Aorta (tissue), 5 donors: ENCODE measurements at regions not wholly inside any gene's neighbourhood (a gene's known extent, or its start where the extent isn't known, plus 50 kb on each side); places are given as distances from the start of the nearest gene placed in this dataset.

Source experiments
- ATAC-seq: fragments of 200-7000 bp; cut with Tn5 transposase; one replicate; pipeline ENCODE4 v1.9.1; 2022; ENCODE audit warnings: moderate library complexity; ENCODE audit not compliant: low FRiP score
- DNase-seq, 2 donors: peaks; one replicate each; pipeline ENCODE4 v3.0.0-alpha.2; 2020
- H3K27ac ChIP-seq, 2 donors: one replicate each; pipeline ENCODE4 v1.5.1; 2013; ENCODE audit warnings: low read length in 2 of 2, mild to moderate bottlenecking in 2 of 2, moderate library complexity in 2 of 2, control low read depth in 1 of 2, inconsistent platforms in 1 of 2, low read depth in 1 of 2
- H3K27me3 ChIP-seq, 2 donors: one replicate each; pipeline ENCODE4 v1.6.1; 2013; ENCODE audit warnings: control low read depth in 1 of 2, low read length in 1 of 2, mild to moderate bottlenecking in 1 of 2, moderate library complexity in 1 of 2; ENCODE audit not compliant: insufficient read depth in 2 of 2, control insufficient read depth in 1 of 2
- H3K36me3 ChIP-seq, 2 donors: one replicate each; pipeline ENCODE4 v1.6.1; 2013; ENCODE audit warnings: control low read depth in 1 of 2, low read length in 1 of 2, mild to moderate bottlenecking in 1 of 2; ENCODE audit not compliant: insufficient read depth in 2 of 2, control insufficient read depth in 1 of 2
- H3K4me1 ChIP-seq, 2 donors: one replicate each; pipeline ENCODE4 v1.6.1; 2013; ENCODE audit warnings: low read length in 2 of 2, control low read depth in 1 of 2, mild to moderate bottlenecking in 1 of 2, moderate library complexity in 1 of 2; ENCODE audit not compliant: insufficient read depth in 2 of 2, control insufficient read depth in 1 of 2
- H3K4me3 ChIP-seq, 2 donors: one replicate each; pipeline ENCODE4 v1.5.1; 2013; ENCODE audit warnings: low read length in 2 of 2, control low read depth in 1 of 2, mild to moderate bottlenecking in 1 of 2
- H3K9me3 ChIP-seq: one replicate; pipeline ENCODE4 v1.6.1; 2013; ENCODE audit warnings: mild to moderate bottlenecking, low read length; ENCODE audit not compliant: control insufficient read depth
- WGBS, 2 donors: extraction: QIAGEN DNeasy Blood & Tissue Kit; methylation state at CpG; one replicate each; pipeline ENCODE4 v1.1.7; 2013; 5-methylcytosine and 5-hydroxymethylcytosine counted together
- intact Hi-C, 2 donors: fragments of 100-400 bp; cut with DNase I; formaldehyde crosslinking; loops; one replicate each; pipeline versions ENCODE4 v1.14.2 to v1.15.0; 2022
- donor health status: healthy with polysubstance abuse.
- donor health status: Bipolar disorder and iron deficiency.
- donor health status: DM: no; HTN: no; CAD: no.
- donor health status: DM: no; HTN: no; CAD: no.
- donor health status: DM: yes; HTN: yes; CAD: no.

DNA sequence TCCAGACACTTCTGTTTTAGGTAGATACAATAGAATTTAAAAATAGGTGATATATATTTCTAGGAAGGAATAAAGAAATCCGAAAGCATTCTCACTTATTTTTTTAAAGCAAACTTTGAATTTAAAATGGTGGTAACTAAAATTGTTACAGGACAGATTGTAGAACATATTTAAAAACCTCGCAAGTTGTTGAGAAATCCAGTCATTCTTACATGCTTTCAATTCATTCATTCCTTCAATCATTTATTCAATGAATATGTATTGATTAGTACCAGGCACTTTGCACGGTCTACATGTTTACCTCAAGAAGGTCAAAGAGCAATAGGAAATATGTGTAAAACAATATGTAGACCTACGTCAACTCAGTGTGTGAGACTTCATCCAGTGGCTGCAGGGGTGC is 189.9 kb upstream of the SNX7 start:
- intact Hi-C loops: no loop called here
- Histone ChIP-seq H3K4me3 (no peak overlapping the region), H3K4me1 (no peaks in the 10 kb centered on the region), H3K36me3 (no peaks in the 10 kb centered on the region), H3K27me3 (no peaks in the 10 kb centered on the region), H3K9me3 (no peaks in the 10 kb centered on the region), H3K27ac (no peak overlapping the region)
- ATAC-seq: no peak
- no peak for DNase-seq
- WGBS, 2 donors: 64 to 69% methylated on average over 4 of the region's 4 CpGs

DNA sequence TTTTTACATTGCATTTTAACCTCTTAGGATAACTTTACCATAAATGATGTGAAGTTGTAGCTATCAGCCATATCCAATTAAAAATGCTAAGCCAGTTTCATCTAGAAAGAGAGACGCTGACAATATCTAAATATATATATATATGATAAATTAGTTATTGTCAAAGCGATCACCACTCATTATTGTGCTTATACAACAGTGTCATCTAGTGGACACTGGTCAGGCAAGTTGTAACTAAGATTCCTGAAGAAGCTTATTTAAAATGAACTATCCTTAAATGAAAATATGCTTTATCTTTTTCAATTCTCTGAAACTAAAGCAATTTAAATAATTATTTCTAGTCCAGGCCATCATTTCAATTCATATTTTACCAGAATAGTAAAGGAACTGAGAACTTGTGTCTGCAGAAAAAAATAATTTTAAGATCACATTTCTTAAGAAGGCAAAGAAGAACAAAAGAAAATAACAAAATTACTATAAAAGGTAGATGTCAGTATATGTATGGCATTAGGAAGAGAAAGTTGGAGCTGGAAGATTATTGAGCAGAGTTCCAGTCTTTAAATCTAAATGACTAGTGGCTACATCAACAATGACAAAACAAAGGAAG is 193.3 kb upstream of the SNX7 start:
- H3K36me3 ChIP-seq: no peaks in the 10 kb centered on the region
- H3K4me3 ChIP-seq: no peak overlapping the region
- no peaks in the 10 kb centered on the region for H3K4me1 ChIP-seq
- DNase-seq (no peak), ATAC-seq (no peak)
- H3K9me3 ChIP-seq: no peaks in the 10 kb centered on the region
- intact Hi-C loops: no loop called here
- WGBS, 2 donors: 4 to 12% methylated on average over 2 of the region's 2 CpGs
- no peaks in the 10 kb centered on the region for H3K27me3 ChIP-seq
- H3K27ac ChIP-seq: no peak overlapping the region

DNA sequence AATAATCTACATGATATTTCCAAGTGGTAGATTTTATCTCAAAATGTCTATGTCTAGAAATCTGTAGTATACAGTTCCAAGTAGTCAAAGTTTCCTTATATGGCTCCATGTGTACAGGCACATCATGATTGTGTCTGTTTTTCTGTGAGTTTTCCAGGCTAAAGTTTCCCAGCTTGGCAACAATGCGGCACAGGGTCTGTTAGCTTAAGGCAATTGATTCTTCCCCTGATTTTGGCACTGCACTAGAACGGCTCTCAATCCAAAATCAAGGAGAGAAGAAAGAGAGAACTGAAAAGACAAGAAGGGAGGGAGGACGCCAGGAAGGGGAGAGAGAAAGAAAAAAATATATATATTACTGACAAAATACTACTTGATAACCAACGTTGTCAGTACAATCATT is 193.9 kb upstream of the SNX7 start:
- H3K27me3 ChIP-seq: no peaks in the 10 kb centered on the region
- WGBS, 2 donors: 17 to 18% methylated on average over 4 of the region's 4 CpGs
- DNase-seq (no peak), ATAC-seq (no peak)
- no peaks in the 10 kb centered on the region for H3K9me3 ChIP-seq
- intact Hi-C loops: no loop called here
- no peak overlapping the region for H3K27ac ChIP-seq
- no peak overlapping the region for H3K4me3 ChIP-seq
- no peaks in the 10 kb centered on the region for H3K4me1 ChIP-seq
- no peaks in the 10 kb centered on the region for H3K36me3 ChIP-seq

DNA sequence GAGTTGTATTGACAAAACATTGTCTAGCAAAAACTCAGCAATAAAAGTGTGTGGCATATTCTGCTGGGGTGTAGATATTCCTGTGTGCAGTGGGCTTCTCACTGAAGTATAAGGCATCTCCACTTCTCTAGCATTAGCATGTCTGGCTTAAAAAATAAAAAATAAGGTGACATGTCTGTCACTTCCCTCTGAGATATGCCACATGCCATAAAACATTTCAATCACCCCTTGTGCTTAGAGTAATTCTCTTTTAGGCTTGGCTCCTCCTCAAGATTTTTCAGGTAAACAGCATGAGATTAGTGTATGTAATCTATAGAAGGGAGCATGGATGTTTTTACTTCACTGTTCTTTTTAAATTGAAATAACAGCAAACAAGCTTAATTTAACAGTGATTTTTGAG is 194.4 kb upstream of the SNX7 start:
- Histone ChIP-seq H3K27ac (no peak overlapping the region), H3K4me1 (no peaks in the 10 kb centered on the region), H3K4me3 (no peak overlapping the region), H3K9me3 (no peaks in the 10 kb centered on the region), H3K27me3 (no peaks in the 10 kb centered on the region), H3K36me3 (no peaks in the 10 kb centered on the region)
- no peak for ATAC-seq
- intact Hi-C loops: no loop called here
- no peak for DNase-seq

DNA sequence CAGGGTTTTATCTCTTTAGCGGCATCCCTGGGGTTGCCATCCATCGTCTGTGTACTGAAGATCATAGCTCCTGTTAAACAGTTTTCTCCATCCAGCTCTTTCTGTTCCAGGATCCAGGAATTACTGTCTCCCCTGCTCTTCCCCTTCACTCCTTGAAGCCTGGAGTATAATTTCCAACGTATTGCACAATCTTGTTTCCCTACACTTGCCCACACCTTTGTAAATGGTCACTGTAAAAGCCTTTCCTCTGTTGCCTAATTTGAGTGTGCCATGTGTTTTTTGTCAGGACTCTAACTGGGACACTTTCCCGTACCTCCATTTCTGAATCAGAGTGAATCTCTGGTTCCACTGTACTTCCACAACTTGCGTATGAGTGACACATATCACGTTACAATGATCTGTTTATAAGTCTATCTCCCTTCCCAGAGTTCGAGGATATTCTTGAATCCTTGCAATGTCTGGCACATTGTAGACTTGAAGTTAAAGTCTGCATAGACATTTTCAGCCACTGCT is 199.6 kb upstream of the SNX7 start:
- 76 to 83% methylated on average over 7 of the region's 7 CpGs for WGBS, 2 donors
- no peak for DNase-seq
- H3K4me3 ChIP-seq: no peak overlapping the region
- no peak overlapping the region for H3K27ac ChIP-seq
- H3K9me3 ChIP-seq: no peaks in the 10 kb centered on the region
- H3K4me1 ChIP-seq: no peaks in the 10 kb centered on the region
- H3K36me3 ChIP-seq: no peaks in the 10 kb centered on the region
- no peak for ATAC-seq
- intact Hi-C loops: no loop called here
- no peaks in the 10 kb centered on the region for H3K27me3 ChIP-seq

DNA sequence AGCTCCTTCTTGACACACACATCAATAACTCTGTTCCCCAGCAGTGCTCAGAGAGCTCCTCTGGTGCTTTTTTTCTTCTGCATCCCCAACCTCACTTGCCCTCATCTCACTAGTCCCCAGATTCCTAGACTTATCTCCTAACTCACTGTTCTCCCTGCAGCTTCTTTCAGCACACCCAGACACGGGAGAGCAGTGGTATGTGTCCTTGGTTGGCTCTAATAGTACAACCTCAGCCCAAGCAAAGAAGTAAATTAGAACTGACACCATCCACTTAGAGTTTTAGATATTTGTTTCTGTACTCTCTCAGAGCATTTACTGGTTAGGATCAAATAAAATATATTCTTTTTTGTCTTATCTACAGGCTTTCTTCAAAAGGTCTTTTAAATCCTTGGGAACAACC is 201.4 kb upstream of the SNX7 start:
- intact Hi-C loops: no loop called here
- 20 to 35% methylated on average over 1 of the region's 1 CpG for WGBS, 2 donors
- DNase-seq: no peak
- Histone ChIP-seq H3K27me3 (no peaks in the 10 kb centered on the region), H3K27ac (no peak overlapping the region), H3K9me3 (no peaks in the 10 kb centered on the region), H3K4me3 (no peak overlapping the region), H3K4me1 (no peaks in the 10 kb centered on the region), H3K36me3 (no peaks in the 10 kb centered on the region)
- no peak for ATAC-seq

DNA sequence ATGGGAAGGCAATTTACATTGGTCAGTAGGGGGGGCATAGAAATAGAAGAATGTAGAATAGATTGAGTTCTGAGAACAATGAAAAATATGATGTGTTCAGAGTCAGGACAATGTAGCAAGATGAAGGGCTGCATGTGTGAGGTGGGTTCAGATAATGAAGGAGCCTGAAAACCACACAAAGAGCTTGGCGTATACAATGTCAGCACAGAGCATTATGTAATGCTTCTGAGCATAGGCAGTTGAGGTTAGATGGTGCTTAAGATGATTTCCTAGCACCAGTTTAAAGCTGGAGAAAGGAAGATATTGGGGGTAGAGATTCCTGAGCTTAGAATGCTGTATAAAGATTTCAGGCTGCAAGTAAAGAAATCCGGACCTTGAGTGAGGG is 202.0 kb upstream of the SNX7 start:
- DNase-seq (no peak), ATAC-seq (no peak)
- Histone ChIP-seq H3K27ac (no peak overlapping the region), H3K4me3 (no peak overlapping the region), H3K27me3 (no peaks in the 10 kb centered on the region), H3K36me3 (no peaks in the 10 kb centered on the region), H3K9me3 (no peaks in the 10 kb centered on the region), H3K4me1 (no peaks in the 10 kb centered on the region)
- 74 to 87% methylated on average over 2 of the region's 2 CpGs for WGBS, 2 donors
- intact Hi-C loops: no loop called here

DNA sequence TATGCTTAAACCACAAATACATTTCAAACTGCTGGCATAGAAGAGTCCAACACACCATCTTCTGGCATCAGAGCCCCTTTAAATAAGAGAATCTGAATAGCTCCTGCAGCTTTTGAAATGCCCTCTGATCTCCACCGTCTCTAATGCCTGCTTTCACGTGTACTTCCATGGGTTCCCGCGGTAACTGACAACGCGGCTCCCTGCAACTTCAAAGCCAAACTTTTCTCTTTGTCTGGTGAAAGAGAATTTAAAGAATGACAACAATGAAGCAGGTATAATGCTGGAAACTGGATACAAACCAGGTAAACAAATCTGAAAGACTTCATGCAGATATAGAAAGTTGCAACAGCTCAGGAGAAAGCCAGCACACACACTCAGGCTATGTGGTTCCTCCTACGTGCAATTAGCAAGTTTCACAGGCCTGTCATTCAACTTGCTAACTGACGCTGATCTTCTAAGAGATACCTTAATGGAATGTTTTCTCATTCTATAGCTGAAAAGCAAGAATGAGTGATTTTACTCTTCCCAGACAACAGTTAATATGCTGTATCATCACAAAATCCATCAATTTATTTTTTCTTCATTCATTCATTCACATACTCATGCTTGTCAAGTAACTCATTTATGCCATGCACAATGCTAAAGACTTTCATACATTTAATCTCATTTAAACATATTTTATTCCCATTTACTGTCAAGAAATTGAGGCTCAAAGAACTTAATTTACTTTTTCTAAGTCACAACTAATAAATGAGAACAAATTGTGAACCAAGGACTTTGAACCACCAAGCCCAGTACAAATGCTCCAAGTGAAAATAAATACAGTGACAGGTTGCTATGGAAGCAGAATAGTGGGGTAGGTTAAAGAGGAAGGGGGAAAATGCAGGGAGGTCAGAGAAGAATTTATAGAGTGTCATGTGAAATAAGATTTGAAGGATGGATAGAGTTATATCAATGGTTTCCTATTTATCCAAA is 202.7 kb upstream of the SNX7 start:
- no peaks in the 10 kb centered on the region for H3K9me3 ChIP-seq
- no peak for ATAC-seq
- DNase-seq: no peak
- no peaks in the 10 kb centered on the region for H3K27me3 ChIP-seq
- H3K4me1 ChIP-seq: no peaks in the 10 kb centered on the region
- H3K36me3 ChIP-seq: no peaks in the 10 kb centered on the region
- intact Hi-C loops: no loop called here
- H3K4me3 ChIP-seq: no peak overlapping the region
- WGBS, 2 donors: 32 to 41% methylated on average over 8 of the region's 8 CpGs
- H3K27ac ChIP-seq: no peak overlapping the region

DNA sequence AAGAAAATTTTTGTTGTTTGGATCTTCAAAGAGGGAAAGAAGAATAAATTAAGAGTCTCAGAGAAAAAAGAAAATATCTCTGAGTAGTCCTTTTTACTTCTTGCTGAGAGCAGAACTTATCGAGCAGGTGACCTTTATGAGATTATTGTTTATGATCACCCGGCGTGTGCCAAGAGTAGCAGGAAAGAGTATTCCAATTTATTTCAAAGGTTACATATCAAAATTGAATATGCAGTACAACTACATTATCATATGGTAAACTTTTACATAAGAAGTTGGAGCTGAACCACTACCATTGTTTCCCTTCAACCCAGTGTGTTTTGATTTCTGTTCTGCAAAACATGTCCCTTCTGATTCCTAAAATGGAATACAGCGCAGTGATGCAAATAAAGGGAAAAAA is 204.3 kb upstream of the SNX7 start:
- Histone ChIP-seq H3K4me1 (no peaks in the 10 kb centered on the region), H3K27ac (no peak overlapping the region), H3K36me3 (no peaks in the 10 kb centered on the region), H3K9me3 (no peaks in the 10 kb centered on the region), H3K27me3 (no peaks in the 10 kb centered on the region), H3K4me3 (no peak overlapping the region)
- no peak for ATAC-seq
- 86 to 91% methylated on average over 4 of the region's 4 CpGs for WGBS, 2 donors
- DNase-seq: no peak
- intact Hi-C loops: no loop called here
